UCSD-AML1 (cell line): ENCODE measurements at regions not wholly inside any gene's neighbourhood (a gene's known extent, or its start where the extent isn't known, plus 50 kb on each side); places are given as distances from the start of the nearest gene placed in this dataset.

Source experiments
- DNase-seq: peaks from one replicate; lab custom pipeline; 2025; ENCODE audit not compliant: unreplicated experiment; lab: John Stamatoyannopoulos, UW

- DNase-seq: no peak
These were observed 228.1 kb downstream of the RBM43 start for GRCh38 chr2:151033271-151034248.

GRCh38 chr2:151032741-151033191 lies 228.9 kb downstream of the RBM43 start:
- DNase-seq: no peak

DNA sequence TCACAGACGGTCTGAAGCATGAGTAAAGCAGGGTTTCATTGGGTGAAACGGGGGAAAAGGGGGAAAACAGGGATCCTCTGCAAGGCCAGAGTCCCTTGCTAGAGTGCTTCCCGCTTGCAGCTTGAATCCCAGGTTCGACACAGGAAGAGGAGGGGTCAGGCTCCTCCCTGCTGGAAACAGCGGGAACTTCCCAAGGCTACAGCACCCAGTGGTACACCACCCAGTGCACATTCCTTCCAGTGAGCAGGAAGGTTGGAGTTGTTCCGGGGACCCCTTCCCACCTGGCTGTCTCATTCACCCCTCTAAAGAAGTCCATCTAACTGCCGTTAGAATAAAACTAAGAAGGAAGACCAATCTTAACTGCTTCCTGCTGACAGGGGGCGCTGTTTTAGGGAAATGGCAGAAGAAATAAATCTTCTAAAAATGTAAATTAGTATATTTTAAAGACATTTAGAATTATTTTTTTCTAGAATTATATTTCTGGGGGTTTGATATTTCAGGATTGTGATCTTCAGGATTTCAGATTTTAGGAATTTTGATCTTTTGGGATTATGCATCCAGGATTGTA lies 230.9 kb downstream of the RBM43 start:
- no peak for DNase-seq

GRCh38 chr2:151029406-151030157 lies 232.1 kb downstream of the RBM43 start:
- no peak for DNase-seq

GRCh38 chr2:151028691-151029176 lies 232.9 kb downstream of the RBM43 start:
- no peak for DNase-seq

DNA sequence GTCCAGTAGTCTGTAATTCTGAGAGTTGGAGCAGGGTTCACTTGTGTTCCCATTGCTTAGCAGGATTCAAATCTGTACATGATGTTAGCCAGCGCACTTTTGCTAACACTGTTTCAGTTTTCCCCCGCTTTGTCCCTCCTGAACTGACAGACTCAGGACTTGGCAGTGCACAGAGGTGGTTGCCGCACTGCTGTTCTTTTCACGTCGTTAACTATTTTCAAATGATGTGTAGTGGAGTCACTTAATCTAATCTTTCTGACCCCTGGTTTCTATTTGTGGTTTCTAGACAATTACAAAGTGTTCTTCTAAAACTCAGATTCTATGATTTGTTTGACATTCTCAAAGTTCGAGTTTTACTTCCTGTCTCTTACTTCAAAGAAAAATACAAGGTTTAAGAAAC lies 234.5 kb downstream of the RBM43 start:
- DNase-seq: no peak

DNA sequence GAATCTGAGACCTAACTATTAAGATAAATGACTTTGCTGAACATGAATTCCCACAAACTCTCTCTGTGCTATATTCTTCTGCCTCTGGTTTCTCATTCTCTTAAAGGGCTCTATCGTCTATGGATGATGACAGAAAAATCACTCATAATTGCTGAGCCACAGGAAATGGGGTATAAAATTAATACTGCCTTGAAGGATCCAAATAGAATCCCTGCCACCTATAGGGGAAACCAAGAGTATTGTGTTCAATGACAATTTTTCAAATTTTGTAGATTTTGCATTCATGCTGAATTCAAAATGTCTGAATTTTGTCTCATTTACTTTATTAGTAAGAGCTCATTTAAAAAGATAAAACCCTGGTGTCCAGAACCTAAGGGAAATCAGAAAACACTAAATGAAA lies 235.8 kb downstream of the RBM43 start:
- no peak for DNase-seq

DNA sequence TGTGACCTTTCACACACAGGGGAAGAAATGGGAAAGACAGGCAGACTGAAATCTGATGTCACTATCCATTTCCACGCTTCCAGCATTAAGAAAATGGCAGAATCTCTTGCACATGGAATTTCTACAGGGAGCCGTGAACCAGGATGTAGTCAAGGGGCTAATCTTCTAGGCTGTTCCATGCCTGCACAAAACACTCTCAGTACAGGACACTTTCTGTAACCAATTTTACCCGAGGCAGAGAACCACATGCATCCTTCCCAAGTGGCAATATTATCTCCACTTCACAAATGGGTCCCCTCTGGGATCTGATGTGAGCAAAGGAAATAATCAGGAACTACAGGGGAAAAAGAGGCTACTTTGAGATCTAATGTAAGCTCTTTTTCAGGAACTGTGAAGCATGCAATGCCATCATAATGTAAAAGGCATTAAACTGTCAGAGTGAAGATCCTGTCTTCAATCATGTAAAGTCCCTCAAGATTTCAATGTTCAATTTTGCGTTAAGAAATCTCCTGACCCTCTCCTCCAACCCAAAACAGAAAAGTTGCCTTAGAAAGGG lies 236.9 kb downstream of the RBM43 start:
- DNase-seq: no peak

- no peak for DNase-seq
These were observed 239.8 kb downstream of the RBM43 start for GRCh38 chr2:151021747-151022452.

- no peak for DNase-seq
These were observed 241.3 kb downstream of the RBM43 start for GRCh38 chr2:151020411-151020810.

- DNase-seq: no peak
These were observed 252.1 kb downstream of the RBM43 start for GRCh38 chr2:151009437-151010175.

- no peak for DNase-seq
These were observed 254.3 kb downstream of the RBM43 start for GRCh38 chr2:151007365-151007764.

- DNase-seq: no peak
These were observed 258.6 kb downstream of the RBM43 start for GRCh38 chr2:151002959-151003600.

GRCh38 chr2:150997702-150998440 lies 263.8 kb downstream of the RBM43 start:
- no peak for DNase-seq

- no peak for DNase-seq
These were observed 264.6 kb downstream of the RBM43 start for GRCh38 chr2:150997066-150997465.

- no peak for DNase-seq
These were observed 267.6 kb downstream of the RBM43 start for GRCh38 chr2:150994076-150994475.

DNA sequence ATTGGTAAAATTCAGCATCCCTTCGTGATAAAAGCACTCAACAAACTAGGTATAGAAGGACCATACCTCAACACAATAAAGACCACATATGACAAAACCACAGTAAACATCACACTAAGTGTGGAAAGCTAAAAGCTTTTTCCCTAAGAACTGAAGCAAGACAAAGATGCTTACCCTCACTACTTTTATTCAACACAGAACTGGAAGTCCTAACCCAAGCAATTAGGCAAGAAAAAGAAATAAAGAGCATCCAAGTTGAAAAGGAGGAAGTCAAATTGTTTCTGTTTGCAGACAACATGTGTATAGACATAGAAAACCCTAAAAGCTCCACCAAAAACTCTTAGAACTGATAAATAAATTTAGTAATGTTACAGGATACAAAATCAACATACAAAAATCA lies 271.7 kb downstream of the RBM43 start:
- DNase-seq: no peak

DNA sequence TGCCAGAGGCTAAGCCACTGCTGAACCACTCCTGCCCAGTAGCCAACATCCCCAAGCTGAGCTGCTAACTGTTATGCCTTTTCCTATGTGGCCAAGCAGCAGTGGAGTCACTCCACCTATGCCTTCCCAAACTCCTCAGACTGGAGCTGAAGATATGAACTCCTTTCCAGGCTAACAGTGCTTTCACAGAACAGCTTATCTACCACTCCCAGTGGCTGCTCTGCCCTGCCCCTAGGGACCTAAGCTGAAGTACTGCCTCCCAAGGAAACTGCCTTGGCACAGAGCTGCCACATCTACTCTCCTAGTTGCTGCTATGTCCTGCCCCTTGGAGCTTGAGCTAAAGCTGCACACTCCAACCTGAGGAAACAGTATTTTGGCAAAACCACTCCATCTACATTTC lies 275.9 kb downstream of the RBM43 start:
- DNase-seq: no peak
